ENCODE measurements at regions not wholly inside any gene's neighbourhood (a gene's known extent, or its start where the extent isn't known, plus 50 kb on each side); places are given as distances from the start of the nearest gene placed in this dataset.

DNA sequence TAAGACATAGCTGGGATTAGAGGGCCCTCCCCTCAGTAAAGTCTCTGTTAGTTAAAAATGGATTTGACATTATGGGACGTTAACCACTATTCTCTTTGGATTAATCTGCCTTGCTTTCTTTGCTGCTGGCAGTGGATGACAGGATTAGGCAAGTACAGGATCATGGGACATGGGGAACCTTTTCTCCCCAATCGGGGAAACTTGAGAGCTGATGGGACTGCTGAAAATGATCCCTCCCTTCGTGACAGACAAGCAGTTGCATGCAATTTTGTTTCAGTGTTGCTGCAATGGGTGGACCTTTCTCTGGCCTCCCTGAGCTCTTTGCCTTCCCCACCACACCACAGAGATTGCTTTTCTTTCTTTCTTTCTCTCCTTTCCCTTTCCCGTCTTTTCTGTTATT, 120.2 kb upstream of the BANK1 start:
- DNase-seq, result no peak
- no peak overlapping the region for H3K23ac ChIP-seq (ENCODE audit: low read length)
- no peaks in the 10 kb centered on the region for H3K27me3 ChIP-seq (ENCODE audit: insufficient read depth, low read length, poor library complexity)
- H3K36me3 ChIP-seq (ENCODE audit: control insufficient read depth, insufficient read depth, low read length), result no peaks in the 10 kb centered on the region
- H3K56ac ChIP-seq (ENCODE audit: low read length), result no peak overlapping the region
- no peak overlapping the region for H2BK120ac ChIP-seq (ENCODE audit: low read depth, low read length)
- no peak overlapping the region for H3K4me2 ChIP-seq (ENCODE audit: low read length)
- no peaks in the 10 kb centered on the region for H3K79me1 ChIP-seq (ENCODE audit: low read length)
- H2BK15ac ChIP-seq (replicated peaks; ENCODE audit: low read depth), result no peak overlapping the region
- H2BK5ac ChIP-seq (ENCODE audit: low read length), result no peak overlapping the region
- no peak overlapping the region for H3K4ac ChIP-seq (ENCODE audit: low read depth, low read length)
- no peak overlapping the region for H3K27ac ChIP-seq (ENCODE audit: low read depth, low read length)
- H3K18ac ChIP-seq (ENCODE audit: low read length), result no peak overlapping the region
- no CpG with 5 or more reads among the region's 4 CpGs for WGBS (ENCODE audit: extremely low coverage, insufficient coverage, low lambda C conversion rate)
- no peak overlapping the region for H3K9ac ChIP-seq (ENCODE audit: low read length)
- no peak overlapping the region for H4K5ac ChIP-seq (ENCODE audit: low read length)
- no peak overlapping the region for H4K8ac ChIP-seq (ENCODE audit: low read depth, low read length)
- no peak overlapping the region for H3K4me3 ChIP-seq (ENCODE audit: low read length)
- H3K4me1 ChIP-seq (ENCODE audit: control insufficient read depth, low read depth, low read length), result no peaks in the 10 kb centered on the region
- no peak overlapping the region for H2AK5ac ChIP-seq (ENCODE audit: low read length)
- no peaks in the 10 kb centered on the region for H3K79me2 ChIP-seq (ENCODE audit: control insufficient read depth, insufficient read depth, low read length)

DNA sequence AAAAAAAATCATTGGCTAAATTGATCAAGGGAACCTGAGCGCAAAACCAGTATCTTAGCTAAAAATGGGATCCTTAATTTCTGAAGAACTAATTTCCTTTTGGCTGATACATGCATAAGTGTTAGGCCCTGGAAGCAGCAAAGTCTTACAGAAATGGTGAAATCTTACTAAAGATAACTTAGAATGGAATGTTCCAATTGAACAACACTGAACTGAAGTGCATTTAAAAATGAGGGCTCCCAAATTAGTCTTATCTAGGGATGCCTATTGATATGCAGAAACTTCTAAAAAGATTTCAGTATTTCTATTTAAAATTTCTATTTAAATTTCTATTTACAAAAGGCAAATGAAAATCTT, 120.7 kb upstream of the BANK1 start:
- H3K4me2 ChIP-seq (ENCODE audit: low read length), result no peak overlapping the region
- no peak overlapping the region for H3K23ac ChIP-seq (ENCODE audit: low read length)
- WGBS (ENCODE audit: extremely low coverage, insufficient coverage, low lambda C conversion rate), result no CpG with 5 or more reads among the region's 1 CpG
- no peak overlapping the region for H4K5ac ChIP-seq (ENCODE audit: low read length)
- H2BK5ac ChIP-seq (ENCODE audit: low read length), result no peak overlapping the region
- H3K27me3 ChIP-seq (ENCODE audit: insufficient read depth, low read length, poor library complexity), result no peaks in the 10 kb centered on the region
- H3K4ac ChIP-seq (ENCODE audit: low read depth, low read length), result no peak overlapping the region
- no peaks in the 10 kb centered on the region for H3K4me1 ChIP-seq (ENCODE audit: control insufficient read depth, low read depth, low read length)
- no peaks in the 10 kb centered on the region for H3K79me2 ChIP-seq (ENCODE audit: control insufficient read depth, insufficient read depth, low read length)
- no peak overlapping the region for H3K18ac ChIP-seq (ENCODE audit: low read length)
- H3K27ac ChIP-seq (ENCODE audit: low read depth, low read length), result no peak overlapping the region
- no peak overlapping the region for H3K9ac ChIP-seq (ENCODE audit: low read length)
- H3K79me1 ChIP-seq (ENCODE audit: low read length), result no peaks in the 10 kb centered on the region
- no peak for DNase-seq
- H3K4me3 ChIP-seq (ENCODE audit: low read length), result no peak overlapping the region
- no peak overlapping the region for H2BK120ac ChIP-seq (ENCODE audit: low read depth, low read length)
- no peak overlapping the region for H2AK5ac ChIP-seq (ENCODE audit: low read length)
- H2BK15ac ChIP-seq (replicated peaks; ENCODE audit: low read depth), result no peak overlapping the region
- H3K56ac ChIP-seq (ENCODE audit: low read length), result no peak overlapping the region
- H3K36me3 ChIP-seq (ENCODE audit: control insufficient read depth, insufficient read depth, low read length), result no peaks in the 10 kb centered on the region
- no peak overlapping the region for H4K8ac ChIP-seq (ENCODE audit: low read depth, low read length)

DNA sequence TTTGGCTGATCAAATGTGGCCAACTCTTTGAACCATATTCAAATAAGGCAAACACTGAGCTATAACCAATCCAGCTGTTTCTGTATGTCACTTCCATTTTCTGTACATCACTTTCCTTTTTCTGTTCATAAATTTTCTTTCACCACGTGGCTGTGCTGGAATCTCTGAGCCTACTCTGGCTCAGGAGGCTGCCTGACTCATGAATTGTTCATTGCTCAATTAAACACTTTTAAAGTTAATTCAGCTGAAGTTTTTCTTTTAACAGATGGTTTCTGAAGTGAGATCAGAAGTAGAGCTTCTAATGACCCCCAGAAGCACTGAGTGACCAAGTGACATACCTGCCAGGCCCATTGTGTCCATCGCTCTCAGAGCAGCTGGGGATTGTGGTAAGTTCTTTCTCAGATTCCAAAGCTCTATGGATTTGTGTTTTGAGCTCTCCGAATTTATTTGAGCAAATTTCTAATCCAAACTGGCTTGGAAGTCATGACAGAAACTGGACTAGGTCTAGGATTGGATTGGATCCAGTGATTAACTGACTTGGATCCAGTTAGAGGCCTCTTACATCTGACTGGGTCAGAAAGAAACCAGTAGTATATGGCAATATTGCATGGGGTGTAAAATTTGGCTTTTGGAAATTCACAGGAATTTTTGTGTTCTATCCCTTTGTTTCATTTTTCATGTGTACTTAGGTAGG, 121.2 kb upstream of the BANK1 start:
- no peak overlapping the region for H4K5ac ChIP-seq (ENCODE audit: low read length)

DNA sequence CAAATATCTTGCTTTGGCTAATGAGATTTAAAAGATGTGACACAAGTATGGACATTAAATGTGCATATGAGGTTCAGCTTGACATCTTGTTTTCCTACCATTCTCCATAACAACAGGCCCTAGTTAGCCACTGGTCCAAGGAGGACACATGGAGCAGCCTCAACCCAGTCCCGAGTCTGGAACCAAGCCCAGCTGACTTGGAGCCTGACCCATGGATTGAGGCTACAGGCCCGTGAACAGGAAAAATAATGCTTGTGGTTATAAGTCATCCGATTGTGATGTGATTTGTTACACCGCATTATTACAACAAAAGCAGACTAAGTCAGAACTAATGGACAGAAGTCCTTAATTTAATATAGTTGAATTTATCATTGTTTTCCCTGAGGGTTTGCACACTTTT, 123.2 kb upstream of the BANK1 start:
- no peak overlapping the region for H3K56ac ChIP-seq (ENCODE audit: low read length)
- no peak overlapping the region for H3K9ac ChIP-seq (ENCODE audit: low read length)
- no peak overlapping the region for H3K4me3 ChIP-seq (ENCODE audit: low read length)
- no peaks in the 10 kb centered on the region for H3K79me1 ChIP-seq (ENCODE audit: low read length)
- no peak overlapping the region for H2AK5ac ChIP-seq (ENCODE audit: low read length)
- no peak overlapping the region for H4K5ac ChIP-seq (ENCODE audit: low read length)
- H2BK5ac ChIP-seq (ENCODE audit: low read length), result no peak overlapping the region
- no peak overlapping the region for H3K23ac ChIP-seq (ENCODE audit: low read length)
- H3K36me3 ChIP-seq (ENCODE audit: control insufficient read depth, insufficient read depth, low read length), result no peaks in the 10 kb centered on the region
- no CpG with 5 or more reads among the region's 4 CpGs for WGBS (ENCODE audit: extremely low coverage, insufficient coverage, low lambda C conversion rate)
- no peak overlapping the region for H4K8ac ChIP-seq (ENCODE audit: low read depth, low read length)
- no peaks in the 10 kb centered on the region for H3K4me1 ChIP-seq (ENCODE audit: control insufficient read depth, low read depth, low read length)
- no peaks in the 10 kb centered on the region for H3K79me2 ChIP-seq (ENCODE audit: control insufficient read depth, insufficient read depth, low read length)
- H3K4ac ChIP-seq (ENCODE audit: low read depth, low read length), result no peak overlapping the region
- no peak for DNase-seq
- no peaks in the 10 kb centered on the region for H3K27me3 ChIP-seq (ENCODE audit: insufficient read depth, low read length, poor library complexity)
- H3K27ac ChIP-seq (ENCODE audit: low read depth, low read length), result no peak overlapping the region
- H3K18ac ChIP-seq (ENCODE audit: low read length), result no peak overlapping the region
- H3K4me2 ChIP-seq (ENCODE audit: low read length), result no peak overlapping the region
- H2BK120ac ChIP-seq (ENCODE audit: low read depth, low read length), result no peak overlapping the region
- no peak overlapping the region for H2BK15ac ChIP-seq (replicated peaks; ENCODE audit: low read depth)

More for the DNA sequence above, 121.2 kb upstream of the BANK1 start:
- Histone ChIP-seq H3K9ac (ENCODE audit: low read length) (no peak overlapping the region), H2AK5ac (ENCODE audit: low read length) (no peak overlapping the region), H4K8ac (ENCODE audit: low read depth, low read length) (no peak overlapping the region), H2BK15ac (replicated peaks; ENCODE audit: low read depth) (no peak overlapping the region), H3K27me3 (ENCODE audit: insufficient read depth, low read length, poor library complexity) (no peaks in the 10 kb centered on the region), H3K27ac (ENCODE audit: low read depth, low read length) (no peak overlapping the region), H3K4me1 (ENCODE audit: control insufficient read depth, low read depth, low read length) (no peaks in the 10 kb centered on the region), H3K4me2 (ENCODE audit: low read length) (no peak overlapping the region), H3K4ac (ENCODE audit: low read depth, low read length) (no peak overlapping the region), H3K23ac (ENCODE audit: low read length) (no peak overlapping the region), H3K79me2 (ENCODE audit: control insufficient read depth, insufficient read depth, low read length) (no peaks in the 10 kb centered on the region), H2BK120ac (ENCODE audit: low read depth, low read length) (no peak overlapping the region), H3K4me3 (ENCODE audit: low read length) (no peak overlapping the region), H3K79me1 (ENCODE audit: low read length) (no peaks in the 10 kb centered on the region), H3K56ac (ENCODE audit: low read length) (no peak overlapping the region), H3K36me3 (ENCODE audit: control insufficient read depth, insufficient read depth, low read length) (no peaks in the 10 kb centered on the region), H2BK5ac (ENCODE audit: low read length) (no peak overlapping the region), H3K18ac (ENCODE audit: low read length) (no peak overlapping the region)
- no peak for DNase-seq
- no CpG with 5 or more reads among the region's 3 CpGs for WGBS (ENCODE audit: extremely low coverage, insufficient coverage, low lambda C conversion rate)

DNA sequence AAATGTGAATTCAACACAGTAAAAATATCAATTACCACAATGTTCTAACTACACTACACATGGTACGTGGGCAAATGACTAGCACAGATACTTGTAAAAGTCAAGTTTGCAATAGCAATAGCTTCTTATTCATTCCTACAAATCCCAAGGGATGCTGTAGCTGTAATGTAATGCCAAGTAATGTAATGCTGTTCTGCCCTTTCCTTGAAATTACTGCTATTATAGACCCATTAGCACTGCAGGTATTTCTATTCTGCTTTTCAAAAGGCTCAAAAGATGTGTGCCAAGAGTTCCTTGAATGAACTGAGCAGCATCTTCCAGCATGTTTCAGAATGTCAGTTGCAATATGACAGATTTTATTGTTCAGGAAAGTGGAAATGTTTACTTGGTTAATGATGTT, 129.9 kb upstream of the BANK1 start:
- H2BK5ac ChIP-seq (ENCODE audit: low read length), result no peak overlapping the region

DNA sequence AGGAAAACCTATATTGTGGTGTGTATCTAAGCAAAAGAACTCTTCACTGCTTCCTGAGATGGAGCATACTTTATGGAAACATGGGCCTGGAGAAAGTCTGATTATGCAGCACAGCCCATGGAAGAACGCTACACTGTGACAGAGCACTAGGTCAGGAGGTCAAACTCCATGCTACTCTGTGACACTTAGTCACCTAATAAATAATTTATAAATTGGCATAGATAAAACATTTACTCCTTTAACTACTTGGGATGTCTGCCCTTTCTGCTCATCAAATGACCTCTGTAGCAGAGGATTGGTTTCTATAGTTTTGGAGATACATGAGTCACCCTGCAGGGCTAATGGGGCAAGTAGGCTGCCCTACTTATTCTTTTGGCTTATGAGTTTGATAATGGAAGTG, 134.7 kb upstream of the BANK1 start:
- Histone ChIP-seq H3K9ac (ENCODE audit: low read length) (no peak overlapping the region), H3K23ac (ENCODE audit: low read length) (no peak overlapping the region), H2AK5ac (ENCODE audit: low read length) (no peak overlapping the region), H2BK15ac (replicated peaks; ENCODE audit: low read depth) (no peak overlapping the region), H2BK5ac (ENCODE audit: low read length) (no peak overlapping the region), H4K5ac (ENCODE audit: low read length) (no peak overlapping the region), H3K4ac (ENCODE audit: low read depth, low read length) (no peak overlapping the region), H3K4me1 (ENCODE audit: control insufficient read depth, low read depth, low read length) (no peaks in the 10 kb centered on the region), H3K36me3 (ENCODE audit: control insufficient read depth, insufficient read depth, low read length) (no peaks in the 10 kb centered on the region), H3K18ac (ENCODE audit: low read length) (no peak overlapping the region), H2BK120ac (ENCODE audit: low read depth, low read length) (no peak overlapping the region), H3K56ac (ENCODE audit: low read length) (no peak overlapping the region), H3K4me3 (ENCODE audit: low read length) (no peak overlapping the region), H3K27ac (ENCODE audit: low read depth, low read length) (no peak overlapping the region), H3K79me1 (ENCODE audit: low read length) (no peaks in the 10 kb centered on the region), H4K8ac (ENCODE audit: low read depth, low read length) (no peak overlapping the region), H3K79me2 (ENCODE audit: control insufficient read depth, insufficient read depth, low read length) (no peaks in the 10 kb centered on the region), H3K27me3 (ENCODE audit: insufficient read depth, low read length, poor library complexity) (no peaks in the 10 kb centered on the region), H3K4me2 (ENCODE audit: low read length) (no peak overlapping the region)
- no CpG with 5 or more reads among the region's 1 CpG for WGBS (ENCODE audit: extremely low coverage, insufficient coverage, low lambda C conversion rate)
- DNase-seq, result no peak

More for the DNA sequence above, 129.9 kb upstream of the BANK1 start:
- Histone ChIP-seq H3K27ac (ENCODE audit: low read depth, low read length) (no peak overlapping the region), H3K56ac (ENCODE audit: low read length) (no peak overlapping the region), H3K79me1 (ENCODE audit: low read length) (no peaks in the 10 kb centered on the region), H3K79me2 (ENCODE audit: control insufficient read depth, insufficient read depth, low read length) (no peaks in the 10 kb centered on the region), H3K4me3 (ENCODE audit: low read length) (no peak overlapping the region), H2BK15ac (replicated peaks; ENCODE audit: low read depth) (no peak overlapping the region), H3K9ac (ENCODE audit: low read length) (no peak overlapping the region), H2BK120ac (ENCODE audit: low read depth, low read length) (no peak overlapping the region), H3K18ac (ENCODE audit: low read length) (no peak overlapping the region), H4K5ac (ENCODE audit: low read length) (no peak overlapping the region), H2AK5ac (ENCODE audit: low read length) (no peak overlapping the region), H4K8ac (ENCODE audit: low read depth, low read length) (no peak overlapping the region), H3K27me3 (ENCODE audit: insufficient read depth, low read length, poor library complexity) (no peaks in the 10 kb centered on the region), H3K36me3 (ENCODE audit: control insufficient read depth, insufficient read depth, low read length) (no peaks in the 10 kb centered on the region), H3K4me1 (ENCODE audit: control insufficient read depth, low read depth, low read length) (no peaks in the 10 kb centered on the region), H3K4ac (ENCODE audit: low read depth, low read length) (no peak overlapping the region), H3K23ac (ENCODE audit: low read length) (no peak overlapping the region), H3K4me2 (ENCODE audit: low read length) (no peak overlapping the region)
- no peak for DNase-seq
- WGBS (ENCODE audit: extremely low coverage, insufficient coverage, low lambda C conversion rate), result no CpG with 5 or more reads among the region's 1 CpG
